HG02973 (cell line): ENCODE measurements at regions not wholly inside any gene's neighbourhood (a gene's known extent, or its start where the extent isn't known, plus 50 kb on each side); places are given as distances from the start of the nearest gene placed in this dataset.
"Not testable (repeated sequence)": the region's sequence is repeated elsewhere in the genome, so short reads cannot be mapped to it uniquely, and the experiment has no call there.

Experiments used
- ATAC-seq: cut with Tn5 transposase; IDR thresholded peaks from one replicate; pipeline ENCODE4 v1.9.1; 2021; ENCODE audit warnings: moderate library complexity; ENCODE audit not compliant: unreplicated experiment

GRCh38 chr14:38721822-38722431 lies 381.1 kb downstream of the SEC23A start:
- ATAC-seq = peak; percentile 96

- no peak for ATAC-seq
Observed at GRCh38 chr14:38718519-38718918, 384.5 kb downstream of the SEC23A start.

DNA sequence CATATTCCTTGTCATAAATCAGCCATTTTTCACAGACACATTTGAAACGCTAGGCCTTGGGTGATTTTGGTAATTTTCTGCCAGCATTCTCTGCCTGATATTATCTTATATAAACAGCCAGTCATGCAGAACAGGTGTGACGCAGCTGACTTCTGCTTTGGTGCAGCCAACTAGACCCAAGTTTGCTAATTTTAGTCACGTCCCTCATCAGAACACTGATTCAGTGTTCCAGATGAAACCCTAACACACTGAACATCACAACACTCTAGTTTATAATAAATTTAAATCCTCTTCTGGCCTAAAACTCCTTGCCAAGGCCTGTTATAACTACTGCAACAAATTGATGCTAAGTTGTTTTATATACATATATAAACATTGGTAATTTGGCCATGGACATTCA lies 386.1 kb downstream of the SEC23A start:
- ATAC-seq = no peak

DNA sequence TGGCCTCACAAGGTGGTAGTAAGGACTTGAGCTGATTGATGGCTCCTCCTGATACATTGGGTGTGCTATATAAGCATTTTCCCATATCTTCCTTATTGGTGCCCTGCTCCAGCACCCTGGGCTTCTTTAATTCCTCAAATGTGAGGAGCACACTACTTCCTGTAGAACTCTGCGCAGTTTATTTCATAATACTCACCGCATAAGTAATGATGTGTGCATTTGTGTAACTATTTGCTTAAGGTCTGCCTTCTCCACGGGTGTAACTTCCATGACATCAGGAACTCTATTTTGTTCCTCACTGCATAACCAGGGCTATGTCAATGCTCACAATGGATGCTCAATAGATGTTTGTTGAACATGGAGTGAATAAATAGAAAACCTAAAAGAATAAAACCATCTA lies 392.2 kb downstream of the SEC23A start:
- ATAC-seq = no peak

DNA sequence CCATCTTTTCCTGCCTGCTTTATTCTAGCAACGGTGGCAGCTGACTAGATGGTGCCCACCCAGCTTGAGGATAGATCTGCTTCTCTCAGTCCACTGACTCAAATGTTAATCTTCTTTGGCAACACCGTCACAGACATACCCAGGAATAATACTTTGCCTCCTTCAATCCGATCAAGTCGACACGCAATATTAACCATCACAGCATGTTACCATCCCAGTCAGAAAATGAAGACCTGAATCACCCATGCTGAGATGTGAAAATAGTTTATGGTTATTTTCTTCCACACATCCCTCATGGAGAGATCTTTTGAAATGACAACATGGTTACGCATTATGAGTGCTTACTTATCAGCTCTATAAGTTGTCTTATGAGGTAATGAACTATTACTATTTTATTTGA lies 392.8 kb downstream of the SEC23A start:
- no peak for ATAC-seq

GRCh38 chr14:38705220-38705619 lies 397.8 kb downstream of the SEC23A start:
- no peak for ATAC-seq

- ATAC-seq = no peak
Observed at GRCh38 chr14:38704220-38704619, 398.8 kb downstream of the SEC23A start.

GRCh38 chr14:38696925-38697324 lies 406.1 kb downstream of the SEC23A start:
- no peak for ATAC-seq

GRCh38 chr14:38693423-38693822 lies 409.6 kb downstream of the SEC23A start:
- no peak for ATAC-seq

GRCh38 chr14:38669027-38669426 lies 413.1 kb upstream of the CLEC14A start:
- ATAC-seq = no peak

DNA sequence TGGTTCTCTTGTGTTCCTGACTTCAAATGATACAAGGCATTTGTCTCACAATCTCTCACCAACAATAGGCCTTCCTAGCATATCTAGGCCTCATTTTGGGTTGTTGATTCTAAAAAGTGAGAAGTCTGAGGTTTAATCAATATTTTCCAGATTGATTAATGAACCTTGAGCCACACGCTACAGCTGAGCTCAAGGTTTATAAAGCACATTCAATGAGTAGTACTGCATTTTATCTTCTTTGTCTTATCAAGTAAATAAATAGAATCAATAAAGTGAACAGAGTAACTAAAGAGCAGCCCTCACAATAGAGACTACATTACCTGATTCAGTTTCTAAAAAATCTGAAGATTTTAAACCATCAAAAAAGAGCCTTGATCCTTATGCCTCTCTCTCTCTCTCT lies 407.5 kb upstream of the CLEC14A start:
- ATAC-seq = no peak

GRCh38 chr14:38662781-38663180 lies 406.9 kb upstream of the CLEC14A start:
- ATAC-seq = no peak

- ATAC-seq = no peak
Observed at GRCh38 chr14:38646391-38646790, 390.5 kb upstream of the CLEC14A start.

- ATAC-seq = not testable (repeated sequence)
Observed at GRCh38 chr14:38634913-38635312, 379.0 kb upstream of the CLEC14A start.

DNA sequence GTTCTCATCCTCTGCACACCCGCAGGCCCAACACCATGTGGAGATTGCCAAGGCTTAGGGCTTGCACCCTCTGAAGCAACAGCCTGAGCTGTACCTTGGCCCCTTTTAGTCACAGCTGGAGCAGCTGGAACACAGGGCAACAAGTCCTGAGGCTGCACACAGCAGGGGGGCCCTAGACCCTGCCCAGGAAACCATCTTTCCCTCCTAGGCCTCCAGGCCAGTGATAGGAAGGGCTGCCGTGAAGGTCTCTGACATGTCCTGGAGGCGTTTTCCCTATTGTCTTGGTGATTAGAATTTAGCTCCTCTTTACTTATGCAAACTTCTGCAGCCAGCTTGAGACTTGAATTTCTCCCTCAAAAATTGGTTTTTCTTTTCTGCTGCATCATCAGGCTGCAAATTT lies 373.5 kb upstream of the CLEC14A start:
- ATAC-seq = no peak

DNA sequence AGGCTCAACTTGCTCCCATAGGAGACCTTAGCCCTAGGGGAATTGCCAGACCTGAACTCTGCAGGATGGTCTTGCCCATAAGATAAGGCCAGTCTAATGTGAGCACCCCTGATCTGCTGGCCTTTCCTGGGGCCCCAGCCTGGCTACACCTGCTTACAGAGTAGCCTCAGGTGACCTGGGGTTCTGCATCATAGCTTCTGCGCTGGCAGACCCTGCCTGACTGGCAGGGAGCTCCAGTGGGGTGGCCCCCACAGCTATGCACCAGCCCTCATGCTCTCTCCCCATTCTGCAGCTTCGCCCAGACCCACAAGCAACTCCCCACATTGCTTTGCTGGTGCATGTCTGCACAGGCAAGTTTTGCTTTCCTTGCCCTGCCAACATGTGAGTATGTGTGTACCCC lies 371.3 kb upstream of the CLEC14A start:
- ATAC-seq = no peak

- ATAC-seq = no peak
Observed at GRCh38 chr14:38623661-38624060, 367.8 kb upstream of the CLEC14A start.

- no peak for ATAC-seq
Observed at GRCh38 chr14:38618514-38618913, 362.6 kb upstream of the CLEC14A start.

GRCh38 chr14:38616959-38617358 lies 361.1 kb upstream of the CLEC14A start:
- ATAC-seq = no peak

DNA sequence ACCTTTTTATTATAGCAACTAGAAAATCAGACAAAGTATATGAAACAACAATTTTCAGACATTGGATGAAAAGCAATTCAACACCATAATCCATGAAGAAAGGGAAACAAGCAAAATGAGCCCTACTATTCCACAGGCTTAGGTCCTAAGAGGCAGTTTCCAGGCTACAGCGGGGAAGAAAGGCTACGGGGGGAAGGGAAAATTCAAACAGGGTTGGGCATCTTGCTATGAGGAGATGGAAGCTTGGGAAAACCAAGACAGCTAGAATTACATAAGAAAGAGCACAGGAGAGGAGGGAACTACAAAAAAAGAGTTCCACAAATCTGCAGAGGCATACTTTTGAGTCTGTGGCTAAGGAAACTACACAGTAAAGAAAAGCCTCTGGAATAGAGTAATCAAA lies 356.0 kb upstream of the CLEC14A start:
- ATAC-seq = no peak

DNA sequence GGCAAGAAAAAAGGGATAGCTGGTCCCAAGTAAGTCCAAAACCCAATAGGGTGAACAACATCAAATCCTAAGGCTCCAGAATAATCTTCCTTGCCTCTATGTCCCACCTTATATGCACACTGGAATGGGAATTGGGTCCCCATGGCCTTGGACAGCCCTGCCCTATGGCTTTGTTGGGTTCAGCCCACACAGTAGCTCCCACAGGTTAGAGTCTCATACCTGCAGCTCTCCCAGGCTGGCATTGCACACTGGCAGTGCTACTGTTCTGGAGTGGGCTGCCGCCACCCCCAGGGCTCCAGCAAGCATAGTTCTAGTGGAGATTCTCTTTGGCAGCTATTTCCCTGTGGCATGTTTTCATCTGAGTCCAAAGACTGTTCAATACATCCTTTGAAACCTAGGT lies 352.4 kb upstream of the CLEC14A start:
- no peak for ATAC-seq

DNA sequence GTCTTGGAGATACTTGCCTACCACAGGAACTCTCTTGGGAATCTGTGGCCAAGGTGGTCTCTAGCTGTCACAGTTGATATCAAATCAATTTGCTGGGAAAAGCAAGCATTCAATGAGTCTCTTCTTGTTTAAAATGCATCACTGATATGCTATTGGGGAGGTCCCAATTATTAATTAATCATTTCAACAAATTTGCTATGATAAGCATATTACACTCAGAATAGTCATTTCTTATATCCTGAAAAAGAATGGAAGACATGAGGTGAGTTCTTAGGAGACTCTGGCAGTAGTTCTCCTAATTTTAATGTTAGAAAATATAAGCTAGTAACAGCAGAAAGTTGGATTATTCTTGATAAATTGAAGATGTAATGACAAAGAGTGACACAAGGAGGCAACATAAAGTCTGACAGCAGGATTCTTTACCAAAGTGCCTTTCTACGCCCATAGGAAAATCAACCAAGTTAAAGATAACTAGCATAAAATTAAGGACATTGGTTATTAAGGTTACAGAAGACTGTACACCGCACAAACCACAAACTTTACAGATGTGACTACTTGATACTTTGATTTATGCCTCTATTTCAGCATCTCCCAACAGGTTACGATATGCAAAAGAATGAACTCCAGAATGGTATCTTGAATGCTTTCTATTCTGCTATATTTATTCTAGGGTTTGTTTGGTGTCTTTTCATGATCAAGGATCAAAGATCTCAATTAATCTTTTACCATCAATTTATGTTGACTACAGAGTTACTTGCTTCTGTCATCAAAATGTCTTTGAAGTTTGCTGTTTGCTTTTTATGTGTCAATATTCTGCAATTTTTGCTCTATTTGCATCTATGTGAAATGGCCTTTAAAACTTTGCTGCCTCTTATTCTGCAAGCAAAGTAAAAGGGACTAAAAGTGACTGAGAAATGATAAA lies 349.6 kb upstream of the CLEC14A start:
- no peak for ATAC-seq
